ENCODE measurements at regions not wholly inside any gene's neighbourhood (a gene's known extent, or its start where the extent isn't known, plus 50 kb on each side); places are given as distances from the start of the nearest gene placed in this dataset.

DNA sequence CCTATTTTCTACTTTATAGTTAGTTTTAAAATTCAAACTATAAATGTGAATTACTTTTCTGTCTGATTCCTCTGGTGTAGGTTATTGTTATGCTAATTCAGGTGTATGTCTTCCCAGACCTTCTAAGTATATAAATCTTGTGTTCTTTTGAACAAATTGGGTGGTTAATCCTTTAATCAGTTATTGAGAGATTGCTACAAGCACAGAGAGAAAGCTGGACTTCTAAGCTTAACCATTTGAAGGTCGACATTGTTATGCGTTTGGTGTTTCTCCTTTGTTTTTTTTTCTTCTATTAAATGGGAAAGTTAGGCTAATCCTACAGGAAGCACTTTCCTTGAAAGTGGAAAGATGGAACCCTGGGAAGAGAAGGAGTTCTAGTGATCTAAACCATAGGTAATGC lies 592.6 kb downstream of the SLC4A3 start:
- TF ChIP-seq, protein P1, sequence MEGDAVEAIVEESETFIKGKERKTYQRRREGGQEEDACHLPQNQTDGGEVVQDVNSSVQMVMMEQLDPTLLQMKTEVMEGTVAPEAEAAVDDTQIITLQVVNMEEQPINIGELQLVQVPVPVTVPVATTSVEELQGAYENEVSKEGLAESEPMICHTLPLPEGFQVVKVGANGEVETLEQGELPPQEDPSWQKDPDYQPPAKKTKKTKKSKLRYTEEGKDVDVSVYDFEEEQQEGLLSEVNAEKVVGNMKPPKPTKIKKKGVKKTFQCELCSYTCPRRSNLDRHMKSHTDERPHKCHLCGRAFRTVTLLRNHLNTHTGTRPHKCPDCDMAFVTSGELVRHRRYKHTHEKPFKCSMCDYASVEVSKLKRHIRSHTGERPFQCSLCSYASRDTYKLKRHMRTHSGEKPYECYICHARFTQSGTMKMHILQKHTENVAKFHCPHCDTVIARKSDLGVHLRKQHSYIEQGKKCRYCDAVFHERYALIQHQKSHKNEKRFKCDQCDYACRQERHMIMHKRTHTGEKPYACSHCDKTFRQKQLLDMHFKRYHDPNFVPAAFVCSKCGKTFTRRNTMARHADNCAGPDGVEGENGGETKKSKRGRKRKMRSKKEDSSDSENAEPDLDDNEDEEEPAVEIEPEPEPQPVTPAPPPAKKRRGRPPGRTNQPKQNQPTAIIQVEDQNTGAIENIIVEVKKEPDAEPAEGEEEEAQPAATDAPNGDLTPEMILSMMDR (IDR thresholded peaks at IDR 0.05; ENCODE audit: control insufficient read depth, extremely low read depth, insufficient read depth): no peak
- DNase-seq (ENCODE audit: low read depth): no peak
- no peak overlapping the region for H3K4me3 ChIP-seq (ENCODE audit: low read depth, low read length)

GRCh38 chr2:220221992-220222391 lies 594.6 kb downstream of the SLC4A3 start:
- no peak overlapping the region for H3K4me3 ChIP-seq (ENCODE audit: low read depth, low read length)
- DNase-seq (ENCODE audit: low read depth): no peak
- TF ChIP-seq, protein P1 (IDR thresholded peaks at IDR 0.05; ENCODE audit: control insufficient read depth, extremely low read depth, insufficient read depth): no peak

- DNase-seq (ENCODE audit: low read depth): no peak
- no peak overlapping the region for H3K4me3 ChIP-seq (ENCODE audit: low read depth, low read length)
- TF ChIP-seq, protein P1 (IDR thresholded peaks at IDR 0.05; ENCODE audit: control insufficient read depth, extremely low read depth, insufficient read depth): no peak
Observed at GRCh38 chr2:220224691-220225543, 597.5 kb downstream of the SLC4A3 start.

- TF ChIP-seq, protein P1 (IDR thresholded peaks at IDR 0.05; ENCODE audit: control insufficient read depth, extremely low read depth, insufficient read depth): no peak
- no peak overlapping the region for H3K4me3 ChIP-seq (ENCODE audit: low read depth, low read length)
Observed at GRCh38 chr2:220226076-220226475, 598.6 kb downstream of the SLC4A3 start.

DNA sequence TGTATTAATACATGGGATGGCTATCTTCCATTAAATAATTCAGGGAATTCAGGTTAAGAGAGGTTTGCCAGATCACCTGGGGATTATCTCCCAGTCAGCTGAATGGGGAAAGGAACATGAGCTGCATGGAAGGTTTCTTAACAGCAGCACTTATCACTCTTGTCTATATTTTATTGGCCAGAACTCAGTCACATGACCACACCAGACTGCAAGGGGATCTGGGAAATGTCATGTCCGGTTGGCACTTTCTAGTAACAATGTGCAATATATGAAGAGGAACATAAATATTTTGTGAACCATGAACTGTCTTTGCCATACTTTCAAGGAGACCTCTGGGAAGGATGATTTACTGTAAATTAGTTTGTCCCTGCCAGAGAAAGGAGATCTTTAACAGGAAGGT lies 599.1 kb downstream of the SLC4A3 start:
- DNase-seq (ENCODE audit: low read depth): no peak
- TF ChIP-seq, protein P1 (IDR thresholded peaks at IDR 0.05; ENCODE audit: control insufficient read depth, extremely low read depth, insufficient read depth): no peak
- no peak overlapping the region for H3K4me3 ChIP-seq (ENCODE audit: low read depth, low read length)

More at GRCh38 chr2:220226076-220226475, 598.6 kb downstream of the SLC4A3 start:
- no peak for DNase-seq (ENCODE audit: low read depth)

- no peak overlapping the region for H3K4me3 ChIP-seq (ENCODE audit: low read depth, low read length)
- no peak for DNase-seq (ENCODE audit: low read depth)
Observed at GRCh38 chr2:220227266-220227920, 600.0 kb downstream of the SLC4A3 start.

More at GRCh38 chr2:220227266-220227920, 600.0 kb downstream of the SLC4A3 start:
- TF ChIP-seq, protein P1 (IDR thresholded peaks at IDR 0.05; ENCODE audit: control insufficient read depth, extremely low read depth, insufficient read depth): no peak

All from LNCaP clone FGC (cell line).